ENCODE measurements at regions not wholly inside any gene's neighbourhood (a gene's known extent, or its start where the extent isn't known, plus 50 kb on each side); places are given as distances from the start of the nearest gene placed in this dataset.
A peak's percentile ranks its signal among the peaks of the same experiment; 100 is the strongest.

GRCh38 chr2:160736148-160737028 is 242.8 kb upstream of the RBMS1 start:
- WGBS, 2 donors: 78 to 84% methylated on average over 3 of the region's 3 CpGs
- Histone ChIP-seq H3K4me3 (no peak overlapping the region), H3K9ac (ENCODE audit: insufficient read depth in 1 of 2, low read length in 2 of 2) (no peak overlapping the region), H3K4me1 (ENCODE audit: control insufficient read depth in 5 of 5, insufficient read depth in 5 of 5, low read length in 5 of 5) (peaks cover 0 to 5% (median 0%) of the 10 kb centered on the region in 5 donors), H3K27me3 (ENCODE audit: control insufficient read depth in 3 of 3, insufficient read depth in 3 of 3, low read length in 2 of 3) (no peaks in the 10 kb centered on the region), H3K27ac (ENCODE audit: low read depth in 1 of 2, low read length in 1 of 2) (no peak overlapping the region), H3K9me3 (ENCODE audit: control insufficient read depth in 4 of 4, insufficient read depth in 3 of 4, low read length in 3 of 4) (no peaks in the 10 kb centered on the region), H3K36me3 (ENCODE audit: control insufficient read depth in 4 of 4, insufficient read depth in 4 of 4, low read length in 4 of 4) (no peaks in the 10 kb centered on the region)
- DNase-seq (peak in 1 of 3 donors; percentile 44), ATAC-seq (ENCODE audit: insufficient read depth, low FRiP score) (no peak)
- TF ChIP-seq CTCF (IDR thresholded peaks at IDR 0.05; ENCODE audit: control extremely low read depth, extremely low read depth): no peak

- DNase-seq: no peak
- TF ChIP-seq CTCF (IDR thresholded peaks at IDR 0.05; ENCODE audit: control extremely low read depth, extremely low read depth): no peak
- no peak overlapping the region for H3K27ac ChIP-seq (ENCODE audit: low read depth in 1 of 2, low read length in 1 of 2)
- ATAC-seq (ENCODE audit: insufficient read depth, low FRiP score): no peak
- H3K4me3 ChIP-seq: no peak overlapping the region
- no peaks in the 10 kb centered on the region for H3K27me3 ChIP-seq (ENCODE audit: control insufficient read depth in 3 of 3, insufficient read depth in 3 of 3, low read length in 2 of 3)
- H3K9ac ChIP-seq (ENCODE audit: insufficient read depth in 1 of 2, low read length in 2 of 2): no peak overlapping the region
- H3K4me1 ChIP-seq (ENCODE audit: control insufficient read depth in 5 of 5, insufficient read depth in 5 of 5, low read length in 5 of 5): peaks cover 0 to 5% (median 0%) of the 10 kb centered on the region in 5 donors
- no peaks in the 10 kb centered on the region for H3K9me3 ChIP-seq (ENCODE audit: control insufficient read depth in 4 of 4, insufficient read depth in 3 of 4, low read length in 3 of 4)
- H3K36me3 ChIP-seq (ENCODE audit: control insufficient read depth in 4 of 4, insufficient read depth in 4 of 4, low read length in 4 of 4): no peaks in the 10 kb centered on the region
- WGBS, 2 donors: 79 to 83% methylated on average over 4 of the region's 4 CpGs
These were observed 243.6 kb upstream of the RBMS1 start for GRCh38 chr2:160737247-160737646.

DNA sequence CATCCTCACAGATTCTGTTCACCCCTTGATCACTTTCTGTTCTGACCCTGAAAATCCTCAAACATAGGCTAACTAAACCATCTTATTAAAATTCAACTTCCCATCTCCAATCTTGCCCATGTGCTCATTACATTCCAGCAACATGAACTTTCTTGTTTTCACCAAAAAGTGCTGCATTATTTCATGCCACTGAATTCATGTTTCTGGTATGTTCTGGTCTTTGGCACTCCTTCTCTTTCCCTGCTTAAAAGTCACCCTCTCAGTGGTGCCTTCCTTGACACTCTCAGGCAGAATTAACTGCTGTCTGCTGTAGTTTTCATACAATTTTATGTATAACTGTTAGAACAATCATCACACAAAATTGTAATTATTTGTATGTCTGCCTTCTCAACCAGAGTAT is 247.7 kb upstream of the RBMS1 start:
- ATAC-seq (ENCODE audit: insufficient read depth, low FRiP score): no peak
- H3K4me1 ChIP-seq (ENCODE audit: control insufficient read depth in 5 of 5, insufficient read depth in 5 of 5, low read length in 5 of 5): no peaks in the 10 kb centered on the region

More for the DNA sequence above, 247.7 kb upstream of the RBMS1 start:
- Histone ChIP-seq H3K36me3 (ENCODE audit: control insufficient read depth in 4 of 4, insufficient read depth in 4 of 4, low read length in 4 of 4) (peaks cover 0 to 2% (median 0%) of the 10 kb centered on the region in 4 donors), H3K27ac (ENCODE audit: low read depth in 1 of 2, low read length in 1 of 2) (no peak overlapping the region), H3K9ac (ENCODE audit: insufficient read depth in 1 of 2, low read length in 2 of 2) (no peak overlapping the region), H3K27me3 (ENCODE audit: control insufficient read depth in 3 of 3, insufficient read depth in 3 of 3, low read length in 2 of 3) (peaks cover 0 to 3% (median 0%) of the 10 kb centered on the region in 3 donors), H3K4me3 (no peak overlapping the region), H3K9me3 (ENCODE audit: control insufficient read depth in 4 of 4, insufficient read depth in 3 of 4, low read length in 3 of 4) (no peaks in the 10 kb centered on the region)
- no peak for TF ChIP-seq CTCF (IDR thresholded peaks at IDR 0.05; ENCODE audit: control extremely low read depth, extremely low read depth)
- DNase-seq: no peak
